Liver (tissue), 8 donors: ENCODE measurements at regions not wholly inside any gene's neighbourhood (a gene's known extent, or its start where the extent isn't known, plus 50 kb on each side); places are given as distances from the start of the nearest gene placed in this dataset.

Experiments
- DNase-seq: peaks from one replicate; pipeline ENCODE4 v3.0.0-alpha.2; 2017; ENCODE audit warnings: low spot score
- H3K27ac ChIP-seq, 2 donors: one replicate each; pipeline ENCODE4 v1.7.0; 2013; ENCODE audit warnings: inconsistent platforms in 2 of 2, low read length in 2 of 2, control low read depth in 1 of 2, low read depth in 1 of 2, mild to moderate bottlenecking in 1 of 2
- H3K27me3 ChIP-seq, 4 donors: one replicate each; pipeline versions ENCODE4 v1.6.1 to v1.7.0; 2013; ENCODE audit warnings: low read length in 3 of 4, inconsistent platforms in 1 of 4, mild to moderate bottlenecking in 1 of 4, moderate library complexity in 1 of 4; ENCODE audit not compliant: control insufficient read depth in 4 of 4, insufficient read depth in 4 of 4
- H3K36me3 ChIP-seq, 4 donors: one replicate each; pipeline versions ENCODE4 v1.6.1 to v1.7.0; 2013; ENCODE audit warnings: low read length in 3 of 4, mild to moderate bottlenecking in 3 of 4, low read depth in 1 of 4, moderate library complexity in 1 of 4; ENCODE audit not compliant: control insufficient read depth in 4 of 4, insufficient read depth in 3 of 4
- H3K4me1 ChIP-seq, 4 donors: one replicate each; pipeline versions ENCODE4 v1.6.1 to v1.7.0; 2013; ENCODE audit warnings: low read length in 3 of 4, mild to moderate bottlenecking in 3 of 4, moderate library complexity in 1 of 4; ENCODE audit not compliant: control insufficient read depth in 4 of 4, insufficient read depth in 4 of 4
- H3K4me3 ChIP-seq, 3 donors: one replicate each; pipeline versions ENCODE4 v1.6.1 to v1.7.0; 2013; ENCODE audit warnings: low read length in 3 of 3, control low read depth in 1 of 3, low read depth in 1 of 3, mild to moderate bottlenecking in 1 of 3
- H3K9ac ChIP-seq, 2 donors: one replicate each; pipeline ENCODE4 v1.7.0; 2013; ENCODE audit warnings: low read length in 2 of 2, mild to moderate bottlenecking in 2 of 2, moderate library complexity in 2 of 2, control low read depth in 1 of 2, low read depth in 1 of 2
- H3K9me3 ChIP-seq, 4 donors: one replicate each; pipeline versions ENCODE4 v1.6.1 to v1.7.0; 2013; ENCODE audit warnings: low read length in 3 of 4; ENCODE audit not compliant: control insufficient read depth in 4 of 4
- ATF3 ChIP-seq: IDR thresholded peaks from 2 replicates; pipeline ENCODE4 v1.6.1; 2016; ENCODE audit warnings: antibody characterized with exemption
- CTCF ChIP-seq: fragments of 150-350 bp; IDR thresholded peaks from 2 replicates; pipeline ENCODE4 v1.5.1; 2017; ENCODE audit warnings: improper control_type of control experiment, low read depth, low read length; ENCODE audit not compliant: missing input control
- EGR1 ChIP-seq, 2 donors: IDR thresholded peaks; 2 replicates each; pipeline ENCODE4 v1.6.1; 2016 to 2018; ENCODE audit warnings: antibody characterized with exemption in 2 of 2, low read depth in 2 of 2
- FOXA1 ChIP-seq: IDR thresholded peaks from 2 replicates; pipeline ENCODE4 v1.6.1; 2016; ENCODE audit warnings: antibody characterized with exemption
- FOXA2 ChIP-seq: IDR thresholded peaks from 2 replicates; pipeline ENCODE4 v1.6.1; 2016; ENCODE audit warnings: antibody characterized with exemption
- GABPA ChIP-seq, 2 donors: IDR thresholded peaks in 1 of 2; conservative IDR thresholded peaks in 1 of 2; 2 replicates each; pipeline ENCODE4 v1.6.1; 2016; ENCODE audit warnings: antibody characterized with exemption in 2 of 2, mild to moderate bottlenecking in 1 of 2, moderate library complexity in 1 of 2
- HNF4A ChIP-seq, 2 donors: conservative IDR thresholded peaks; 2 replicates each; pipeline ENCODE4 v1.6.1; 2016; ENCODE audit warnings: antibody characterized with exemption in 2 of 2, mild to moderate bottlenecking in 2 of 2
- HNF4G ChIP-seq: IDR thresholded peaks from 2 replicates; pipeline ENCODE4 v1.6.1; 2016; ENCODE audit warnings: antibody characterized with exemption
- JUND ChIP-seq, 2 donors: IDR thresholded peaks; 2 replicates each; pipeline ENCODE4 v1.6.1; 2016; ENCODE audit warnings: antibody characterized with exemption in 2 of 2
- MAX ChIP-seq: IDR thresholded peaks from 2 replicates; pipeline ENCODE4 v1.6.1; 2016; ENCODE audit warnings: antibody characterized with exemption
- NR2F2 ChIP-seq: IDR thresholded peaks from 2 replicates; pipeline ENCODE4 v1.6.1; 2016; ENCODE audit warnings: antibody characterized with exemption
- RAD21 ChIP-seq, 2 donors: IDR thresholded peaks; 2 replicates each; pipeline ENCODE4 v1.6.1; 2016; ENCODE audit warnings: antibody characterized with exemption in 2 of 2, mild to moderate bottlenecking in 2 of 2
- REST ChIP-seq: IDR thresholded peaks from 2 replicates; pipeline ENCODE4 v1.6.1; 2016; ENCODE audit warnings: antibody characterized with exemption, mild to moderate bottlenecking
- RXRA ChIP-seq, 2 donors: IDR thresholded peaks; 2 replicates each; pipeline ENCODE4 v1.6.1; 2017 to 2018; ENCODE audit warnings: antibody characterized with exemption in 2 of 2, mild to moderate bottlenecking in 1 of 2
- SP1 ChIP-seq: IDR thresholded peaks from 2 replicates; pipeline ENCODE4 v1.6.1; 2018; ENCODE audit warnings: antibody characterized with exemption, mild to moderate bottlenecking
- TAF1 ChIP-seq: conservative IDR thresholded peaks from 2 replicates; pipeline ENCODE4 v1.6.1; 2016; ENCODE audit warnings: antibody characterized with exemption, mild to moderate bottlenecking
- YY1 ChIP-seq: IDR thresholded peaks from 2 replicates; pipeline ENCODE4 v1.6.1; 2016; ENCODE audit warnings: antibody characterized with exemption, mild to moderate bottlenecking
- ZBTB33 ChIP-seq: IDR thresholded peaks from 2 replicates; pipeline ENCODE4 v1.6.1; 2016; ENCODE audit warnings: antibody characterized with exemption
- WGBS: extraction: QIAGEN DNeasy Blood & Tissue Kit; methylation state at CpG from one replicate; pipeline ENCODE4 v1.1.7; 2013; 5-methylcytosine and 5-hydroxymethylcytosine counted together
- donor health status: healthy.
- donor health status: healthy.
- donor health status: healthy.
- donor health status: healthy.
- donor health status: healthy.

- Histone ChIP-seq H3K4me3 (no peak overlapping the region), H3K4me1 (no peaks in the 10 kb centered on the region), H3K9me3 (no peaks in the 10 kb centered on the region), H3K9ac (no peak overlapping the region), H3K36me3 (no peaks in the 10 kb centered on the region), H3K27ac (no peak overlapping the region), H3K27me3 (no peaks in the 10 kb centered on the region)
- no peak for DNase-seq
- no peak for TF ChIP-seq HNF4A (conservative IDR thresholded peaks at IDR 0.05)
- TF ChIP-seq CTCF: no peak
- no peak for TF ChIP-seq MAX
- no peak for TF ChIP-seq REST
- no peak for TF ChIP-seq ATF3
- TF ChIP-seq NR2F2: no peak
- 44% methylated on average over 1 of the region's 1 CpG for WGBS
These were observed 228.8 kb upstream of the FAM83B start for GRCh38 chr6:54617730-54618129.

GRCh38 chr6:54618572-54618971 is 228.0 kb upstream of the FAM83B start:
- TF ChIP-seq HNF4G (no peak), EGR1 (IDR thresholded peaks at IDR 0.05; ENCODE audit: low read depth in 2 of 2) (no peak), MAX (no peak), FOXA2 (no peak), GABPA (IDR thresholded peaks at IDR 0.05 in 1 of 2, conservative IDR thresholded peaks at IDR 0.05 in 1 of 2) (no peak), REST (no peak), TAF1 (no peak), ZBTB33 (no peak), JUND (IDR thresholded peaks at IDR 0.05) (no peak), SP1 (no peak), RAD21 (IDR thresholded peaks at IDR 0.05) (no peak), NR2F2 (no peak), HNF4A (conservative IDR thresholded peaks at IDR 0.05) (no peak), CTCF (no peak), ATF3 (no peak), FOXA1 (no peak), YY1 (no peak), RXRA (IDR thresholded peaks at IDR 0.05) (no peak)
- H3K4me3 ChIP-seq: no peak overlapping the region
- no peaks in the 10 kb centered on the region for H3K27me3 ChIP-seq
- H3K36me3 ChIP-seq: no peaks in the 10 kb centered on the region
- no peaks in the 10 kb centered on the region for H3K4me1 ChIP-seq
- H3K9ac ChIP-seq: no peak overlapping the region
- H3K9me3 ChIP-seq: no peaks in the 10 kb centered on the region
- DNase-seq: no peak
- no peak overlapping the region for H3K27ac ChIP-seq
